ENCODE measurements at regions not wholly inside any gene's neighbourhood (a gene's known extent, or its start where the extent isn't known, plus 50 kb on each side); places are given as distances from the start of the nearest gene placed in this dataset.

GRCh38 chr2:125160947-125161346, 1135.9 kb downstream of the CNTNAP5 start:
- Histone ChIP-seq H3K9me3 (no peaks in the 10 kb centered on the region), H3K27me3 (no peaks in the 10 kb centered on the region), H3K4me3 (no peak overlapping the region), H3K36me3 (no peaks in the 10 kb centered on the region), H3K27ac (no peak overlapping the region), H3K4me1 (no peaks in the 10 kb centered on the region)
- TF ChIP-seq CTCF (IDR thresholded peaks at IDR 0.05 in 4 of 5, conservative IDR thresholded peaks at IDR 0.05 in 1 of 5) (no peak), POLR2A (IDR thresholded peaks at IDR 0.05) (no peak)
- no peak for ATAC-seq
- intact Hi-C loops (cut with DNase I; ENCODE audit: low total_unique reads) (no loop called here), in situ Hi-C loops (cut with MboI; ENCODE audit: low sequenced_read_pairs in 4 of 4) (no loop called here)
- no peak for DNase-seq

- Histone ChIP-seq H3K9me3 (no peaks in the 10 kb centered on the region), H3K4me3 (no peak overlapping the region), H3K4me1 (no peaks in the 10 kb centered on the region), H3K27ac (no peak overlapping the region), H3K27me3 (no peaks in the 10 kb centered on the region), H3K36me3 (no peaks in the 10 kb centered on the region)
- in situ Hi-C loops (cut with MboI; ENCODE audit: low sequenced_read_pairs in 4 of 4) (no loop called here), intact Hi-C loops (cut with DNase I; ENCODE audit: low total_unique reads) (no loop called here)
- ATAC-seq: no peak
- no peak for TF ChIP-seq CTCF (IDR thresholded peaks at IDR 0.05 in 4 of 5, conservative IDR thresholded peaks at IDR 0.05 in 1 of 5)
- no peak for TF ChIP-seq POLR2A (IDR thresholded peaks at IDR 0.05)
- DNase-seq: no peak
These were observed 1142.1 kb downstream of the CNTNAP5 start for GRCh38 chr2:125167152-125167551.

- H3K4me3 ChIP-seq: no peak overlapping the region
- TF ChIP-seq CTCF (IDR thresholded peaks at IDR 0.05 in 4 of 5, conservative IDR thresholded peaks at IDR 0.05 in 1 of 5) (no peak), POLR2A (IDR thresholded peaks at IDR 0.05) (no peak)
- no peaks in the 10 kb centered on the region for H3K9me3 ChIP-seq
- no peaks in the 10 kb centered on the region for H3K27me3 ChIP-seq
- intact Hi-C loops (cut with DNase I; ENCODE audit: low total_unique reads) (no loop called here), in situ Hi-C loops (cut with MboI; ENCODE audit: low sequenced_read_pairs in 4 of 4) (no loop called here)
- no peaks in the 10 kb centered on the region for H3K4me1 ChIP-seq
- ATAC-seq (no peak), DNase-seq (no peak)
- H3K27ac ChIP-seq: no peak overlapping the region
- no peaks in the 10 kb centered on the region for H3K36me3 ChIP-seq
These were observed 1142.7 kb downstream of the CNTNAP5 start for GRCh38 chr2:125167820-125168219.

- no peak for ATAC-seq
- in situ Hi-C loops (cut with MboI; ENCODE audit: low sequenced_read_pairs in 4 of 4) (no loop called here), intact Hi-C loops (cut with DNase I; ENCODE audit: low total_unique reads) (no loop called here)
- Histone ChIP-seq H3K4me3 (no peak overlapping the region), H3K4me1 (no peaks in the 10 kb centered on the region), H3K36me3 (no peaks in the 10 kb centered on the region), H3K27me3 (no peaks in the 10 kb centered on the region), H3K9me3 (no peaks in the 10 kb centered on the region), H3K27ac (no peak overlapping the region)
- no peak for DNase-seq
- TF ChIP-seq POLR2A (IDR thresholded peaks at IDR 0.05) (no peak), CTCF (IDR thresholded peaks at IDR 0.05 in 4 of 5, conservative IDR thresholded peaks at IDR 0.05 in 1 of 5) (no peak)
These were observed 1143.4 kb downstream of the CNTNAP5 start for GRCh38 chr2:125168442-125168841.

- no peak for TF ChIP-seq POLR2A (IDR thresholded peaks at IDR 0.05)
- TF ChIP-seq CTCF (IDR thresholded peaks at IDR 0.05 in 4 of 5, conservative IDR thresholded peaks at IDR 0.05 in 1 of 5): no peak
- H3K36me3 ChIP-seq: no peaks in the 10 kb centered on the region
- H3K4me3 ChIP-seq: no peak overlapping the region
- H3K9me3 ChIP-seq: no peaks in the 10 kb centered on the region
- ATAC-seq (no peak), DNase-seq (no peak)
- in situ Hi-C loops (cut with MboI; ENCODE audit: low sequenced_read_pairs in 4 of 4): no loop called here
- no peak overlapping the region for H3K27ac ChIP-seq
- intact Hi-C loops (cut with DNase I; ENCODE audit: low total_unique reads): no loop called here
- no peaks in the 10 kb centered on the region for H3K4me1 ChIP-seq
- no peaks in the 10 kb centered on the region for H3K27me3 ChIP-seq
These were observed 1144.1 kb downstream of the CNTNAP5 start for GRCh38 chr2:125169022-125169763.

Measured in gastrocnemius medialis (tissue), 4 donors.